ENCODE measurements at regions not wholly inside any gene's neighbourhood (a gene's known extent, or its start where the extent isn't known, plus 50 kb on each side); places are given as distances from the start of the nearest gene placed in this dataset.

- TF ChIP-seq CTCF (IDR thresholded peaks at IDR 0.05 in 8 of 11, conservative IDR thresholded peaks at IDR 0.05 in 3 of 11) (no peak), POLR2A (IDR thresholded peaks at IDR 0.05) (no peak)
Measured at GRCh38 chr2:41647468-41648050, 400.3 kb upstream of the PKDCC start.
